AG04450 (cell line): ENCODE measurements at regions not wholly inside any gene's neighbourhood (a gene's known extent, or its start where the extent isn't known, plus 50 kb on each side); places are given as distances from the start of the nearest gene placed in this dataset.

Experiments used
- CTCF ChIA-PET: fragments of 300-600, 350-600 bp; formaldehyde crosslinking; extraction: SDS; loops from one replicate; lab custom pipeline; 2022; ENCODE audit warnings: antibody characterized with exemption, inconsistent platforms; lab: Charles Lee
- POLR2A ChIA-PET: fragments of 350-600 bp; formaldehyde crosslinking; extraction: SDS; loops from one replicate; lab custom pipeline; 2021; ENCODE audit warnings: antibody characterized with exemption, inconsistent platforms; lab: Yijun Ruan, JAX
- DNase-seq: peaks from one replicate; pipeline ENCODE4 v3.0.0-alpha.2; 2011; ENCODE audit warnings: low read depth, low spot score
- H3K27ac ChIP-seq: one replicate; pipeline ENCODE4 v1.5.1; 2012; ENCODE audit warnings: low read depth, low read length, control low read depth
- H3K27me3 ChIP-seq: one replicate; pipeline ENCODE4 v1.6.0; 2012; ENCODE audit warnings: low read length; ENCODE audit not compliant: control insufficient read depth, insufficient read depth
- H3K4me3 ChIP-seq: 2 replicates; pipeline ENCODE4 v1.5.1; 2011; ENCODE audit warnings: mild to moderate bottlenecking, low read depth, low read length, control low read depth
- H3K9me3 ChIP-seq: 2 replicates; pipeline ENCODE4 v1.5.1; 2012; ENCODE audit warnings: low read length; ENCODE audit not compliant: control insufficient read depth, insufficient read depth
- CTCF ChIP-seq: IDR thresholded peaks from 2 replicates; pipeline ENCODE4 v1.5.1; 2011; ENCODE audit warnings: low read depth, low read length, control low read depth, inconsistent platforms

- ChIA-PET POLR2A (no interaction called here), CTCF (no interaction called here)
- peaks cover 3% of the 10 kb centered on the region; the same call in 1 of the 2 replicates for H3K9me3 ChIP-seq
- TF ChIP-seq CTCF: no peak
- no peak overlapping the region for H3K27ac ChIP-seq
- no peaks in the 10 kb centered on the region for H3K27me3 ChIP-seq
- DNase-seq: no peak
- H3K4me3 ChIP-seq: no peak overlapping the region
Observed at GRCh38 chr2:12417786-12418185, 298.9 kb upstream of the TRIB2 start.

GRCh38 chr2:12419803-12420202 lies 296.9 kb upstream of the TRIB2 start:
- Histone ChIP-seq H3K9me3 (peaks cover 2% of the 10 kb centered on the region; the same call in 1 of the 2 replicates), H3K27ac (no peak overlapping the region), H3K4me3 (no peak overlapping the region), H3K27me3 (no peaks in the 10 kb centered on the region)
- DNase-seq: no peak
- ChIA-PET POLR2A (no interaction called here), CTCF (no interaction called here)
- TF ChIP-seq CTCF: no peak

GRCh38 chr2:12421046-12421445 lies 295.7 kb upstream of the TRIB2 start:
- POLR2A ChIA-PET: no interaction called here

GRCh38 chr2:12424219-12424618 lies 292.5 kb upstream of the TRIB2 start:
- Histone ChIP-seq H3K27me3 (no peaks in the 10 kb centered on the region), H3K4me3 (no peak overlapping the region), H3K27ac (no peak overlapping the region), H3K9me3 (no peaks in the 10 kb centered on the region)
- CTCF ChIA-PET: no interaction called here
- DNase-seq: no peak
- POLR2A ChIA-PET: no interaction called here
- TF ChIP-seq CTCF: no peak

More at GRCh38 chr2:12421046-12421445, 295.7 kb upstream of the TRIB2 start:
- Histone ChIP-seq H3K27ac (no peak overlapping the region), H3K4me3 (no peak overlapping the region), H3K27me3 (no peaks in the 10 kb centered on the region), H3K9me3 (no peaks in the 10 kb centered on the region)
- TF ChIP-seq CTCF: no peak
- no peak for DNase-seq
- CTCF ChIA-PET: interaction anchor here (0.6 kb wide), 1 partner anchor 296 kb away, joined by 3 read pairs; no protein-coding TSS in a partner anchor

GRCh38 chr2:12424809-12425208 lies 291.9 kb upstream of the TRIB2 start:
- ChIA-PET CTCF (no interaction called here), POLR2A (no interaction called here)
- no peak for TF ChIP-seq CTCF
- no peaks in the 10 kb centered on the region for H3K27me3 ChIP-seq
- DNase-seq: no peak
- no peak overlapping the region for H3K4me3 ChIP-seq
- no peak overlapping the region for H3K27ac ChIP-seq
- no peaks in the 10 kb centered on the region for H3K9me3 ChIP-seq
